HG03457 (cell line): ENCODE measurements at regions not wholly inside any gene's neighbourhood (a gene's known extent, or its start where the extent isn't known, plus 50 kb on each side); places are given as distances from the start of the nearest gene placed in this dataset.
"Not testable (repeated sequence)": the region's sequence is repeated elsewhere in the genome, so short reads cannot be mapped to it uniquely, and the experiment has no call there.

ENCODE experiments used
- ATAC-seq: cut with Tn5 transposase; IDR thresholded peaks from one replicate; pipeline ENCODE4 v1.9.1; 2021; ENCODE audit warnings: moderate number of reproducible peaks; ENCODE audit not compliant: unreplicated experiment

DNA sequence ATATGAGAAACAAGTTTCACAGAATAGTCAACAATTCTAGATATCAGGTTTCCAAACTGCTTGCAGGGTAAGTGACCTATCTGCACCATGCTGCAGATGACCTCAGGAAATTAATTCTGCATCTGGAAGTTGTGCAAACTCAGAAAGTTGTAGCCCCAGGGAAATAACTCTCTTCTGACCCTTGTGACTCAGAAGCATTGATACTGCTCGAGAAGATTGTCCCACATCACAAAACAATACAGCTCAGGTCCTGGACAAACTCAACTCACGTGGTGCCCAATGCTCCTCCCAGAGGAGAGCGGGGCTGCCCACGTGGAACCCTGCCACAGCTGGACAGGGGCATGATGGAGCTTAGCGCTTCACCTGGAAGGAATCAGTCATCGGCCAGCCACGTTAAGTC is 221.9 kb upstream of the LRRC61 start:
- ATAC-seq = not testable (repeated sequence)

DNA sequence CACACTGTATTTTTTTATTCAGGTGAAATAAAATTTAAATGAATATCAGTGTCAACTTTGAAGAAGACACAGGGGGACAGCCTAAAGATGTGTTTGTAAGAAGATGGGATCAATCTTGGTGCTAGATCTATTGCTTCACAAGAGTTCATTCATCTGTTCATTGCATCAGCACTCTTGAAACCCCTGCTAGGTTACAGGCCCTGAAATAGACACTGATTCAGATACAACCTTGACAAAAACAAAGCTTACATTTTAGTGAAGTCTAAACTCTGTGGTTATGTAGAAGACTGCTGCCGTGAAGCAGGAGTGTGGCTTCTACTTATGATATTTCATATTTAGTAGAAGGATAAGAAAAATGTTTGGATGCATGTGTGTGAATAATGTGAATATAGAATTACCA is 215.9 kb upstream of the LRRC61 start:
- ATAC-seq = not testable (repeated sequence)

DNA sequence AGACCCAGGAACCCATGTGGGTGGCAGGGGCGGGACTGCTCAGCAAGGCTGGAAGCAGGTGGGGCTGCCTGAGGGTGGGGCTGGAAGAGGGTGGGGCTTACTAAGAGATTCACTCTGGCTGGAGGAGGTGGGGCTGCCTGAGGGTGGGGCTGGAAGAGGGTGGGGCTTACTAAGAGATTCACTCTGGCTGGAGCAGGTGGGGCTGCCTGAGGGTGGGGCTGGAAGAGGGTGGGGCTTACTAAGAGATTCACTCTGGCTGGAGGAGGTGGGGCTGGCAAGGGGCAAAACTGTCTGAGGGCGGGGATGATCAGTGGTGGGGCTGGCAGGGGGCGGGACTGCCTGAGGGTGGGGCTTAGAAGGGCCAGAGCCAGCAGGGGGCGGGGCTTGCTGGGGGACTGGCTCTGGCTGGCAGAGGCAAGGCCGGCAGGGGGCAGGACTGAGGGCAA is 212.8 kb upstream of the LRRC61 start:
- not testable (repeated sequence) for ATAC-seq

DNA sequence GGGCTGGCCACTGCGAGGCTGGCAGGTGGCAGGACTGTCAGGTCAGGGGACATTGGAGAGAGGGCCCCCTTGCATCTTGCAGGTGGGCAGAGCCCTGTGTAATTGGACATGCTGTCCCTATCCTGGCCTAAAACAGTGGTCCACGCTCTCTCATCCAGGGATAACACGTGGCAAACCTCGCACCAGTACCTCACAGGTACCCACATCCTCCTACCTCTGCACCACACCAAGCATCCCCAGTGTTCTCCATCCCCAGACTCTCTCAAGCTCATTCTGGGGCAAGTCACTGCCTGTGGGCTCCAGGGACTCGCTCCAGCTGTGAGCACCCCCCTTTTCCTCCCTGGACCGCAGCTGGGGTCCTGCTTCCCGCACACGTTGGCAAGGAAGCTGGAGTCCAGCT is 212.3 kb upstream of the LRRC61 start:
- not testable (repeated sequence) for ATAC-seq

DNA sequence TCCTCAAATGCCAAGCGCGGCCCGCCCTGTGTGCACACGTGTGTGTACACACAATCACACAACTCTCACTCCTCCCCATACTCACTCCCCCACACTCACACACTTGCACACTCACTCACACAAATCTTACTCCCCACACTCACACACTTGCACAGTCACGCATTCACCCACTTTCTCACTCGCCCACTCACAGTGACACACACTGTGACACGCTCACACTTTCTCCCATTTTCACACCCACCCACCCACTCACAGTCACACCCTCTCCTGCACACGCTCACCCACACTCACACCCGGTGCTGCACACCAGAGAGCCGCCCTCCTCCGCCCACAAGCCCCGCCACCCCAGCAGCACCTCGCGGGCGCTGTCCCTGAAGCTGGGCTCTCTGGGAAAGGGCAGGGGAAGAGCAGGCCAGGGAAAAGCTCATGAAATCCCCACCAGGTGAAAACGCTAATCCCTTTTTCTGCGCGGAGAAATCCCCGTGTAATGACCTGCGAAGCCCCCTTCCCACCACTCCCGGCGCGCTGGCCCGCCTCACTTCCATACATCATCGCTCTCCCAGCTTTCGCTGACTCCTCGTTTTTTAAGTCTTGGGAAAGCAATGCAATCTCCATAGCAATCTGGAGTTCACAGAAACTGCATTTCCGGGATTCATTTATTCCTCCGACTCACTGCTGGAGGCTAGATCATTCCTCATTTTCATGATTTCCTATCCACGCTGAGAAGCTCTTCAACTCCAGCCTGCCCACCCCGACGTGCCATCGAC is 211.6 kb upstream of the LRRC61 start:
- ATAC-seq = not testable (repeated sequence)

DNA sequence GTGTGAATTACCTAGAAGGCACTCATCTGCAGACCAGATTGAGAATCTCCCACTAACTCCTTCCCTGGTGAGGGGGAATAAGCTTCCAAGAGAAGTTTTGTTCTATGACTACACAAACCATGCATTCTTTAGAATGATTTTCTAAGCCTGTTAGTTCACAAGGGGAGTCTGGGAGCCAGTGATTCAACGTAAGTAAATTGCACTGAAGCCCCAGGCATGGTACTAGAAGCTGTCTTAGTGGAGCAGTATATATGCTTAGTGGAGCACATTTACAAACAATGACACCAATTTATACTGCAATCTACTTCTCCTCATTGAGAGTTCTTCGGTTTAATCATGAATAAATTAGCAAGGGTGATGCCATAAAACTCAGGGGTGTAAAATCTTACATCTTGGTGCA is 209.9 kb upstream of the LRRC61 start:
- not testable (repeated sequence) for ATAC-seq

DNA sequence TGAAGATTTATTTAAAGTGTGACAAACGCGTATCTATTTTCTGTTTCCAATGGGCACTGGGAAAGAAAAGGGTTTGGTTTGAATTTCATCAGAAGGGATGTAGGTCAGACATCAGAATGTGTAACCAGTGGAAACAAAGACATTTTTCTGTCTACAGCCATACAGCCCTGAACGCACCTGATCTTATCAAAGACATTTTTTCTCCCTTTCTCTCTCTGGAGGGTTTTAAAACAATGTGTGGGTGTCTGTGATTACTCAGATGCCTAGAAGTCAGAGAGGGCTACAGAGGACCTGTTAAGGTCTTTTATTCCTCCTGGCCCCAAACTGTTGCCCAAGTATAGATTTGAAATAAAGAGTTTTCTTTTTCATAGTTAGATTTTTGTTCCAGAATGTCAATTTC is 208.6 kb upstream of the LRRC61 start:
- ATAC-seq = not testable (repeated sequence)

DNA sequence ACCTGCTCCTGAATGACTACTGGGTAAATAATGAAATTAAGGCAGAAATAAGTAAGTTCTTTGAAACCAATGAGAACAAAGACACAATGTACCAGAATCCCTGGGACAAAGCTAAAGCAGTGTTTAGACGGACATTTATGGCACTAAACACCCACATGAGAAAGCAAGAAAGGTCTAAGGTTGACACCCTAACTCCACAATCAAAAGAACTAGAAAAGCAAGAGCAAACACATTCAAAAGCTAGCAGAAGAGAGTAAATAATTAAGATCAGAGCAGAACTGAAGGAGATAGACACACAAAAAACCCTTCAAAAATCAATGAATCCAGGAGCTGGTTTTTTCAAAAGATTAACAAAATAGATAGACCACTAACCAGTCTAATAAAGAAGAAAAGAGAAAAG is 203.2 kb upstream of the LRRC61 start:
- not testable (repeated sequence) for ATAC-seq

DNA sequence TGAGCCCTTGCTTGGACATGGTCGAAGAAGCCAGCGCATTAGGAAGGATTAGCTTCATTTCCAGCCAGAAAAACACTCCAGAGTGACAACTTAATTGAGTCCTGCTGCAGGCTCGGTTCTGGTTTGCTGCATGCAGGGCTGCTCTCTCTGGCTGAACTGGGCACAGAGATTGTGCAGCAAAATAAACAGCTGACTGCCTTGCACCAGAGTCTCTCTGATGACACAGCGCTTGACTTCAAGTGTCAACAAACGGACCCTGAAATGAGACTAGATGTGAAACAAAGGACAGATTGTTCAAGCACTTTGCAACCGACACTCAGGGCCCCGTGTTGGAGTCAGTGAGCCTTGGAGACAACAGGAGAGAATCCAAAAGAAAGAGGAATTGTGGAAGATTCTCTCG is 197.3 kb upstream of the LRRC61 start:
- not testable (repeated sequence) for ATAC-seq

DNA sequence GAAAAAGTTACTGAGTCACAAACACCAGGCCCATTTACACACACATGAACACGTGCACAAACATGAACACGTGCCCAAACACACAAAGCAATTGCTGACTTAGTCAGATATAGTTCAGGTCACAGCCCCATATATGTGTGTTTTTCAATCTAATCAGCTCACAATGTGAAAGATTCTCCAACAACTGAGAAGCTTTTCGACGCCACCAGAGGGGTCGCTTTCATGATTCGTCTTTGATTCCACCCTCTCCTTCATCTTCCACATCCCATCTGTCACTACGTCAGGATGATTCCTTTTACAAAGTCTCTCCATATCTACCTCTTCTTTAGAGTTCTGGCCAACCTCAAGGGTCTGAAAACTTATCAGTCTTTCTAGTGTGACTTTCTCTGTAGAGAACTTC is 188.7 kb upstream of the LRRC61 start:
- not testable (repeated sequence) for ATAC-seq

DNA sequence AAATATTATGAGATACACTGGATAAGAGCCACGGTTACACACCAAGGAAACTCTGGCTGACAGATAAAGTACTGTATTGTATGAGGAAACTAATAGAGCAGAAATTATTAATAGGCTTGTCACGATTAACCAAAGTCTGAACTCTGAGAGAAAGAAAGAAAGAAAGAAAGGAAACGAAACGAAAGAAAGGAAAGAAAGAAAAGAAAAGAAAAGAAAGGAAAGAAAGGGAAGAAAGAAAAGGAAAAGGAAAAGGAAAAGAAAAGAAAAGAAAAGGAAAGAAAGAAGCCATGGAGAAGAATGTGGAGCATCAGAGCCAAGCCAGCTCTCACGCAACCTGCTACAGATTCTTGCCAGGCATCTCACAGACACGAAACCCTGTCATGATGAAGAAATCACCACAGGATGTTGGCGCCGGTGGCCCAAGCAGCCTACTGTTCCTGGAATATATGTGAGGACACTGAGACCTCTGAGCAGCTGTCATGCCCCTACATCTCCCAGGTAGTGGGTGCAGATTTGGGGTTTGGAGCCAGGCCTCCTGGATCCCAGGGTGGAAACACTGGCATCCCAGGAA is 187.4 kb upstream of the LRRC61 start:
- ATAC-seq = not testable (repeated sequence)

DNA sequence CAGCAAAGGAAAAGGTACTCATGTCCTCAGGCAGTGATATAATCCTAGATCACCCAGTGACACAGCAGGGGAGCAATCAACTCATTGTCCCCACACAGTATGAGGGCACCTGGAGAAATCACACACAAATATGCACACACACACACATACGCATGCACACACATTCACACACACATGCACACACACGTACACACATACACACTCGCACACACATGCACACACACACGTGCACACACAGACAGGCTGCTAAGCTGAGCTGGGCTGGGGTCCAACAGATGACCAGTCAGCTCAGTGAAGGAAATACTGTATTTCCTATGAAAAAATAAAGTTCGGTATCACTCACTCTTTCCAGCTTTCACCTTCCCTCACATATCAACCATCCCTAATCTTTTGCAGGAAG is 183.3 kb upstream of the LRRC61 start:
- ATAC-seq = not testable (repeated sequence)

DNA sequence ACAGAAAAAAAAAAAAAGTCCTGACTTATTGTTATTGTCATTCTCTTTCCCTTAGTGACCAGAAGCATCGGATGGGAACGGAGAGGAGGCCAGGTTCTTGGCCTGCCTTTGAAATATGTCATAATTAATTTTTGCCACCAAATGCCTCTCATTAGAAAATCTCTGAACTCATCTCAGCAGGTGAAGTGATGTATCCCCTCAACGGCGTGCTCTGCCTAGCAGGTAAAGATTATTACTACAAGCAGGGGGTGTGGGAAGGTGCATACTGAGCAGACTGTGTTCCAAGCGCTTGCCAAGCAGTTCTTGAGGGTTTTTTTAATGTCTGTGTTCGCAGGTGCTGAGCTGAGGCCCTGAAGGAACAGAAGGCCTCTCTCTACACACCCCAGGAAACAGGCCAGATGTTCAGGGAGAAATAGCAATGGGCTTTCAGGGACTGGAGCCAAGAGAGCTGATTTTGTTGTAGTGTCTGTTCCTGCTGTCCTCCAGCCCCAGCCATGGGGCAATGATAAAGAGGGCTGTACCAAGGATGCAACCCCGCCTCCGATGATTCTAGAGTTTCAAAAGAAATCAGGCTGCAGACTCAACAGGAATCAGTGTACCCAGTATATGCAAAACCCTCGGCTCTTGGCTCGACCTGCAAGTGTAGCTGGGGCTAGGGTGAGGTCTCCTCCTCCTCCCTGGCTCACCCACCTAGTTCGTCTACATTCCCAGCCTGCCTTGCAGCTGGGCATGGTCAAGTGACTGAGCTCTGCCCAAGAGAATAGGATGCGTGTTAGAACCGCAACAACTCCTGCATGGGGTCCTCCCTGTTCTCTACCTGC is 181.4 kb upstream of the LRRC61 start:
- ATAC-seq = not testable (repeated sequence)

DNA sequence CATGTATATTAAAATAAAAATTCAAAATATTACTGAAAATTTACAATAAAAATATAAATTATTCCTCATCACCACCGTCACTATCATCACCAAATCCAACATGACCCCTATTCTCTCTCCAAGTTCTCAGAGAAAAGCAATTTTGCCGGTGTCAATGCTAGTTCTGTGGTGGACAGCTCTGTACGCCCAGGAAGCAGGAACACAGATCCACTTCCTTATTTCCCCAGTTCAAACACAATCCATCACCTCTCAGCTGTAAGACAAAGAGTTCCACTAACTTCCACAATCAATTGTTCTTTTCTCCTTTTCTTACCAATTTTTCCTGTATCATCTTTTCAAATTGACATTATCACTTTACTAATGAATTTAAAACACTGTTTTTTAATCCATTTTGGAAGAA is 177.0 kb upstream of the LRRC61 start:
- ATAC-seq = not testable (repeated sequence)

DNA sequence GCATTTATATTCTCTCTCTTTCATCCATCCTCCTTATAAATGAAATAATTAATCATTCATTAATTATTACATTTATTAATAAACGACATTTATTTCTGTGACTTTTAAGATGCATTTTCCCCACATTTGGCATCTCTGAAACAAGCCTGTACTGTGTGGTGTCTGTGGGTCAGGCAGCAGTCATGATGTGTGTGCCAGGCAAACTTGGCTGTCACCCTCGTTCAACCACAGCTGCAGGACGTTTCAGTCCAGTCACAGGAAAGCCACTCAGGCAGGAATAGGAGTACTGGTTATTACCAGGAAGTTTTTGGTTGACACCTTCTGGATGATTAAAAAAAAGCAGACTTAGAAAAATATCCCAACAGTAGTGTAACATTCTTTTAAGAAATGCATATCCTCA is 175.6 kb upstream of the LRRC61 start:
- not testable (repeated sequence) for ATAC-seq

DNA sequence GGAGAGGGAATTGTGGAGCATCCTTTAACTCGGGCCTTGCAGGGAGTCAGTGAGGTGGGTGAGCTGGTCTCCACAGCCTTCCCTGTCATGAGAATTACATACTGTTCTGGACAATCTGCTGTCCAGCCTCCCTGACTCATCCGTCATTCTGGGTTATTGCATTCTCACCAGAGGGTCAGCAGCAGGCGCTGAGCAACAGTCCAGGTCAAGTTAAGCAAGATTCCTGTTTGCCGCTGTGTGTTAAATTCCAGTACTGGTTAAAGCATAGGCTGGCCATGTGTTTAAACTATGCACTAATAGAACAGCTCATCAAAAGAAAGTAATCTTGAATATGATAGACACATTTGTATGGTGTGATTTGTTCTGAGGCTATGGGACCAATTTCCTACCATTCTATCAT is 167.1 kb upstream of the LRRC61 start:
- not testable (repeated sequence) for ATAC-seq

DNA sequence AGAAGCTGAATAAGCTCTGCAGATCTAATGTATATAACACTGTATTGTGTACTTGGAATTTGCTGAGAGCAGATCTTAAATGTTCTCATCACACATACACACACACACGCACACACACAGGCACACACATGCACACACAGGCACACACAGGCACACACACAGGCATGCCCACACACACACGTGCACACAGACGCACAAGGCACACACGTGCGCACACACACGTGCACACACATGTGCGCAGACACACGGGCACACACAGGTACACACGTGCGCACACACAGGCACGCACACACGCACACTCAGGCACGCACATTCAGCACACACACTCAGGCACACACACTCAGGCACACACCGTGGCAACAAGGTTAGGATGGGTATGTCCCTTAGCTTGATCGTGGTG is 164.5 kb upstream of the LRRC61 start:
- ATAC-seq = not testable (repeated sequence)

DNA sequence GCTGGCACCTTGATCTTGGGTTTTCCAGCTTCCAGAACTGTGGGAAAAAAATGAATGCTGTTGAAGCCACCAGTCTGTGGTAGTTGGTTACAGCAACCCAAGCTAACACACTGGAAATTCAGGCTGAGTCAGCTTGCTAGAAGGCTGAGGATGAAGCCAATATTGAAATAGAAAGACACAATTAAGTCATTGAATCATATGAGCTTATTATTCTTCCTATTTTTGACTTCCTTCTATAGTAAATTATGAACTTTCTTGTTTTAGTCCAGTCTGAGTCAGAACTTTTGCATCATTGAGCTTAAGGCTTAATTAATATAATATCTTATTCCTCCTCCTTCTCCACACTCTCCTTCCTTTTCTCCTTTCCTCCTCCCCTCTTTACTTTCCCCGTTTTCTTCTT is 153.6 kb upstream of the LRRC61 start:
- ATAC-seq = not testable (repeated sequence)

DNA sequence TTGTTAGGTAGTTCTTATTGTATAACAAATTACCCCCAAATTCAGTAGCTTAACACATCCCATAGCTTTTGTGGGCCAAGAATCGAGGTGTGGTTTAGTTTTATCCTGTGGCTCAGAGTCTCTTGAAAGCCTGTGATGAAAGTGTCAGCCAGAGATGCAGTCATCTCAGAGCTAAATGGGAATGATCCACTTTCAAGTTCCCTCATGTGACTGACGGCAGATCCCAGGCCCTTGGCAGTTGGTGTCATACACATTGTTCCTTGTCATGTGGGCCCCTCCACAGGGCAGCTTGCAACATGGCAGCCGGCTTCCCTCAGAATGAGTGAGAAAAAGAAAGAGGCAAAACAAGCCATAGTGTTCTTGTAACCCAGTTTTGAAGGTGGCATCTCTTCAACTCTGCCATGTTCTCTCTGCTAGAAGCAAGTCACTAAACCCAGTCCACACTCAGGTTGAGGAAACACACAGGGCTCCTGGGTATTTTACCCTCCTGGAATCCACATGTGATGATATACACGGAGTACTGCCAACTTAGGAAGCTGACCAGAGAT is 153.1 kb upstream of the LRRC61 start:
- not testable (repeated sequence) for ATAC-seq

DNA sequence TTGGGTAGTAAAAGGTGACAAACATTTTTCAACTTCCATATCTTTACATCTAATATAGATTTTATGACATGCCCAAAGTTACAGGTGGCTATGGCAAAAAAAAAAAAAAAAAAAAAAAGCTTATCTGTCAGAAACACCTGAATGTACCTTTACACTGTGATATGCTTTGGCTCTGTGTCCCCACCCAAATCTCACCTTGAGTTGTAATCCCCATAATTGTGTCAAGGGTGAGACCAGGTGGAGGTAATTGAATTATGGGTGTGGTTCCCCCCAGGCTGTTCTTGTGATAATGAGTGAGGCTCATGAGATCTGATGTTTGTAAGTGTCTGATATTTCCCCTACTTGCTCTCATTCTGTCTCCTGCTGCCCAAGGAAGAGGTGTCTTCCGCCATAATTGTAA is 139.6 kb upstream of the LRRC61 start:
- not testable (repeated sequence) for ATAC-seq

DNA sequence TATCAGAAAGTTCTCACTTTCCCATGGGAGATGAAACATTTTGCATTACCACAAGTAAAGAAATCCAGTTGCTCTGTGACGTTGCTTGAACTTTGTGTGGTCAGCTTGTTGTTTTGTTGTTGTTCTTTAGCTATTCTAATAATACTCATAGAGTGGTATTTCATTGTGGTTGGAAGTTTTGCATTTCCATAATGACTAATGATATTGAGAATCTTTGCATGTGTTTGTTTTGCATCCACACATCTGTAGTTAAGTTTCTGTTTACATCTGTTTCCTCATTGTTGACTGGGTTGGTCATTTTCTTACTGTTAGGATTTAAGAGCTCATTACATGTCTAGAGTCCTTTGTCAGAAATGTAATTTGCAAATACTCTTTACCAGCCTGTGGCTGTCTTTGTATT is 133.2 kb upstream of the LRRC61 start:
- peak; percentile 94 for ATAC-seq
